ENCODE measurements at regions not wholly inside any gene's neighbourhood (a gene's known extent, or its start where the extent isn't known, plus 50 kb on each side); places are given as distances from the start of the nearest gene placed in this dataset.
"Not testable (repeated sequence)": the region's sequence is repeated elsewhere in the genome, so short reads cannot be mapped to it uniquely, and the experiment has no call there.

GRCh38 chr7:131047651-131048304, 279.9 kb upstream of the MKLN1 start:
- DNase-seq (ENCODE audit: low spot score): no peak

GRCh38 chr7:131051304-131051703, 276.4 kb upstream of the MKLN1 start:
- DNase-seq (ENCODE audit: low spot score): no peak

GRCh38 chr7:131052285-131052904, 275.3 kb upstream of the MKLN1 start:
- DNase-seq (ENCODE audit: low spot score): no peak

GRCh38 chr7:131056007-131056406, 271.7 kb upstream of the MKLN1 start:
- no peak for DNase-seq (ENCODE audit: low spot score)

GRCh38 chr7:131057015-131057793, 270.5 kb upstream of the MKLN1 start:
- peak; percentile 55 for DNase-seq (ENCODE audit: low spot score)

GRCh38 chr7:131057794-131058070, 269.9 kb upstream of the MKLN1 start:
- no peak for DNase-seq (ENCODE audit: low spot score)

GRCh38 chr7:131058561-131059288, 269.0 kb upstream of the MKLN1 start:
- DNase-seq (ENCODE audit: low spot score): not testable (repeated sequence)

- not testable (repeated sequence) for DNase-seq (ENCODE audit: low spot score)
These were observed 268.3 kb upstream of the MKLN1 start for GRCh38 chr7:131059401-131059800.

GRCh38 chr7:131061158-131061557, 266.5 kb upstream of the MKLN1 start:
- no peak for DNase-seq (ENCODE audit: low spot score)

- no peak for DNase-seq (ENCODE audit: low spot score)
These were observed 265.9 kb upstream of the MKLN1 start for GRCh38 chr7:131061818-131062217.

GRCh38 chr7:131066635-131067034, 261.0 kb upstream of the MKLN1 start:
- no peak for DNase-seq (ENCODE audit: low spot score)

- no peak for DNase-seq (ENCODE audit: low spot score)
These were observed 260.5 kb upstream of the MKLN1 start for GRCh38 chr7:131067220-131067619.

- DNase-seq (ENCODE audit: low spot score): no peak
These were observed 259.1 kb upstream of the MKLN1 start for GRCh38 chr7:131068604-131069021.

- DNase-seq (ENCODE audit: low spot score): peak; percentile 60
These were observed 255.7 kb upstream of the MKLN1 start for GRCh38 chr7:131071786-131072504.

- DNase-seq (ENCODE audit: low spot score): no peak
These were observed 255.1 kb upstream of the MKLN1 start for GRCh38 chr7:131072505-131073091.

- DNase-seq (ENCODE audit: low spot score): no peak
These were observed 253.6 kb upstream of the MKLN1 start for GRCh38 chr7:131074043-131074442.

- peak; percentile 51 for DNase-seq (ENCODE audit: low spot score)
These were observed 253.1 kb upstream of the MKLN1 start for GRCh38 chr7:131074585-131074984.

GRCh38 chr7:131075406-131075805, 252.3 kb upstream of the MKLN1 start:
- no peak for DNase-seq (ENCODE audit: low spot score)

GRCh38 chr7:131076032-131076431, 251.6 kb upstream of the MKLN1 start:
- DNase-seq (ENCODE audit: low spot score): no peak

GRCh38 chr7:131076711-131077181, 250.9 kb upstream of the MKLN1 start:
- no peak for DNase-seq (ENCODE audit: low spot score)

GRCh38 chr7:131077735-131078134, 249.9 kb upstream of the MKLN1 start:
- no peak for DNase-seq (ENCODE audit: low spot score)

Measured in globus pallidus (tissue), 1 donor.